GM23338 (cell line): ENCODE measurements at regions not wholly inside any gene's neighbourhood (a gene's known extent, or its start where the extent isn't known, plus 50 kb on each side); places are given as distances from the start of the nearest gene placed in this dataset.

Experiments
- ATAC-seq: fragments of 200-7000 bp; cut with Tn5 transposase; 3 replicates; pipeline ENCODE4 v1.9.1; 2020
- DNase-seq: peaks from one replicate; pipeline ENCODE4 v3.0.0-alpha.2; 2015; ENCODE audit warnings: low spot score
- H2AFZ ChIP-seq: fragments of 200-600 bp; sonication (generic); 2 replicates; pipeline ENCODE4 v1.8.0; 2016; ENCODE audit warnings: antibody characterized with exemption, mild to moderate bottlenecking, moderate library complexity
- H3F3A ChIP-seq: fragments of 200-600 bp; sonication (generic); replicated peaks from 2 replicates; pipeline ENCODE4 v1.8.0; 2017; ENCODE audit warnings: antibody characterized with exemption, mixed run types, low read depth
- H3K27ac ChIP-seq: fragments of 200-600 bp; sonication (generic); 2 replicates; pipeline ENCODE4 v1.6.1; 2016; ENCODE audit warnings: low read depth
- H3K27me3 ChIP-seq: fragments of 200-600 bp; sonication (generic); 2 replicates; pipeline ENCODE4 v1.8.0; 2016; ENCODE audit warnings: mild to moderate bottlenecking, mixed run types, moderate library complexity; ENCODE audit not compliant: insufficient read depth
- H3K36me3 ChIP-seq: fragments of 200-600 bp; sonication (generic); 2 replicates; pipeline ENCODE4 v1.8.0; 2016; ENCODE audit warnings: mild to moderate bottlenecking; ENCODE audit not compliant: insufficient read depth
- H3K4me1 ChIP-seq: fragments of 200-600 bp; sonication (generic); 2 replicates; pipeline ENCODE4 v1.8.0; 2016; ENCODE audit warnings: mild to moderate bottlenecking, moderate library complexity; ENCODE audit not compliant: insufficient read depth
- H3K4me2 ChIP-seq: fragments of 200-600 bp; sonication (generic); 2 replicates; pipeline ENCODE4 v1.7.1; 2017; ENCODE audit warnings: mixed run types
- H3K4me3 ChIP-seq: fragments of 200-600 bp; sonication (generic); 2 replicates; pipeline ENCODE4 v1.6.1; 2016; ENCODE audit warnings: mixed run types
- H3K79me2 ChIP-seq: fragments of 200-600 bp; sonication (generic); replicated peaks from 2 replicates; pipeline ENCODE4 v1.8.0; 2017; ENCODE audit warnings: mild to moderate bottlenecking; ENCODE audit not compliant: insufficient read depth
- H3K9me2 ChIP-seq: fragments of 200-600 bp; sonication (generic); 2 replicates; pipeline ENCODE4 v1.8.0; 2017; ENCODE audit not compliant: insufficient read depth
- H4K20me1 ChIP-seq: fragments of 200-600 bp; sonication (generic); replicated peaks from 2 replicates; pipeline ENCODE4 v1.8.0; 2017; ENCODE audit warnings: mild to moderate bottlenecking; ENCODE audit not compliant: insufficient read depth
- H3K27ac Mint-ChIP-seq: 2 replicates; pipeline ENCODE4 v1.8.0; 2020; ENCODE audit warnings: inconsistent platforms, mild to moderate bottlenecking, moderate library complexity, mixed read lengths
- H3K27me3 Mint-ChIP-seq: 3 replicates; pipeline ENCODE4 v1.8.0; 2022; ENCODE audit warnings: low read depth, mild to moderate bottlenecking, moderate library complexity, mixed read lengths, inconsistent platforms; ENCODE audit not compliant: insufficient read depth, poor library complexity
- H3K36me3 Mint-ChIP-seq: 3 replicates; pipeline ENCODE4 v1.8.0; 2021; ENCODE audit warnings: low read depth, mild to moderate bottlenecking, inconsistent platforms, moderate library complexity, mixed read lengths
- H3K4me1 Mint-ChIP-seq: 3 replicates; pipeline ENCODE4 v1.8.0; 2020; ENCODE audit warnings: mild to moderate bottlenecking, inconsistent platforms, mixed read lengths
- H3K4me3 Mint-ChIP-seq: 3 replicates; pipeline ENCODE4 v1.8.0; 2021; ENCODE audit warnings: moderate library complexity, mild to moderate bottlenecking, inconsistent platforms, mixed read lengths
- H3K9me3 Mint-ChIP-seq: 3 replicates; pipeline ENCODE4 v1.8.0; 2020; ENCODE audit warnings: moderate library complexity, mild to moderate bottlenecking, inconsistent platforms, mixed read lengths
- CREB1 ChIP-seq: fragments of 250-450 bp; sonication (Bioruptor Pico); IDR thresholded peaks from 2 replicates; pipeline ENCODE4 v1.5.0; 2020; ENCODE audit warnings: low read depth, mild to moderate bottlenecking, moderate library complexity
- TF ChIP-seq, protein P1 (sequence below): fragments of 250-450 bp; sonication (Bioruptor Pico); IDR thresholded peaks from 2 replicates; pipeline ENCODE4 v1.5.0; 2020; ENCODE audit warnings: mild to moderate bottlenecking, moderate library complexity
- TF ChIP-seq, protein P2 (sequence below): IDR thresholded peaks from 2 replicates; pipeline ENCODE4 v1.6.1; 2016; ENCODE audit warnings: antibody characterized with exemption

- TF ChIP-seq, protein P1, sequence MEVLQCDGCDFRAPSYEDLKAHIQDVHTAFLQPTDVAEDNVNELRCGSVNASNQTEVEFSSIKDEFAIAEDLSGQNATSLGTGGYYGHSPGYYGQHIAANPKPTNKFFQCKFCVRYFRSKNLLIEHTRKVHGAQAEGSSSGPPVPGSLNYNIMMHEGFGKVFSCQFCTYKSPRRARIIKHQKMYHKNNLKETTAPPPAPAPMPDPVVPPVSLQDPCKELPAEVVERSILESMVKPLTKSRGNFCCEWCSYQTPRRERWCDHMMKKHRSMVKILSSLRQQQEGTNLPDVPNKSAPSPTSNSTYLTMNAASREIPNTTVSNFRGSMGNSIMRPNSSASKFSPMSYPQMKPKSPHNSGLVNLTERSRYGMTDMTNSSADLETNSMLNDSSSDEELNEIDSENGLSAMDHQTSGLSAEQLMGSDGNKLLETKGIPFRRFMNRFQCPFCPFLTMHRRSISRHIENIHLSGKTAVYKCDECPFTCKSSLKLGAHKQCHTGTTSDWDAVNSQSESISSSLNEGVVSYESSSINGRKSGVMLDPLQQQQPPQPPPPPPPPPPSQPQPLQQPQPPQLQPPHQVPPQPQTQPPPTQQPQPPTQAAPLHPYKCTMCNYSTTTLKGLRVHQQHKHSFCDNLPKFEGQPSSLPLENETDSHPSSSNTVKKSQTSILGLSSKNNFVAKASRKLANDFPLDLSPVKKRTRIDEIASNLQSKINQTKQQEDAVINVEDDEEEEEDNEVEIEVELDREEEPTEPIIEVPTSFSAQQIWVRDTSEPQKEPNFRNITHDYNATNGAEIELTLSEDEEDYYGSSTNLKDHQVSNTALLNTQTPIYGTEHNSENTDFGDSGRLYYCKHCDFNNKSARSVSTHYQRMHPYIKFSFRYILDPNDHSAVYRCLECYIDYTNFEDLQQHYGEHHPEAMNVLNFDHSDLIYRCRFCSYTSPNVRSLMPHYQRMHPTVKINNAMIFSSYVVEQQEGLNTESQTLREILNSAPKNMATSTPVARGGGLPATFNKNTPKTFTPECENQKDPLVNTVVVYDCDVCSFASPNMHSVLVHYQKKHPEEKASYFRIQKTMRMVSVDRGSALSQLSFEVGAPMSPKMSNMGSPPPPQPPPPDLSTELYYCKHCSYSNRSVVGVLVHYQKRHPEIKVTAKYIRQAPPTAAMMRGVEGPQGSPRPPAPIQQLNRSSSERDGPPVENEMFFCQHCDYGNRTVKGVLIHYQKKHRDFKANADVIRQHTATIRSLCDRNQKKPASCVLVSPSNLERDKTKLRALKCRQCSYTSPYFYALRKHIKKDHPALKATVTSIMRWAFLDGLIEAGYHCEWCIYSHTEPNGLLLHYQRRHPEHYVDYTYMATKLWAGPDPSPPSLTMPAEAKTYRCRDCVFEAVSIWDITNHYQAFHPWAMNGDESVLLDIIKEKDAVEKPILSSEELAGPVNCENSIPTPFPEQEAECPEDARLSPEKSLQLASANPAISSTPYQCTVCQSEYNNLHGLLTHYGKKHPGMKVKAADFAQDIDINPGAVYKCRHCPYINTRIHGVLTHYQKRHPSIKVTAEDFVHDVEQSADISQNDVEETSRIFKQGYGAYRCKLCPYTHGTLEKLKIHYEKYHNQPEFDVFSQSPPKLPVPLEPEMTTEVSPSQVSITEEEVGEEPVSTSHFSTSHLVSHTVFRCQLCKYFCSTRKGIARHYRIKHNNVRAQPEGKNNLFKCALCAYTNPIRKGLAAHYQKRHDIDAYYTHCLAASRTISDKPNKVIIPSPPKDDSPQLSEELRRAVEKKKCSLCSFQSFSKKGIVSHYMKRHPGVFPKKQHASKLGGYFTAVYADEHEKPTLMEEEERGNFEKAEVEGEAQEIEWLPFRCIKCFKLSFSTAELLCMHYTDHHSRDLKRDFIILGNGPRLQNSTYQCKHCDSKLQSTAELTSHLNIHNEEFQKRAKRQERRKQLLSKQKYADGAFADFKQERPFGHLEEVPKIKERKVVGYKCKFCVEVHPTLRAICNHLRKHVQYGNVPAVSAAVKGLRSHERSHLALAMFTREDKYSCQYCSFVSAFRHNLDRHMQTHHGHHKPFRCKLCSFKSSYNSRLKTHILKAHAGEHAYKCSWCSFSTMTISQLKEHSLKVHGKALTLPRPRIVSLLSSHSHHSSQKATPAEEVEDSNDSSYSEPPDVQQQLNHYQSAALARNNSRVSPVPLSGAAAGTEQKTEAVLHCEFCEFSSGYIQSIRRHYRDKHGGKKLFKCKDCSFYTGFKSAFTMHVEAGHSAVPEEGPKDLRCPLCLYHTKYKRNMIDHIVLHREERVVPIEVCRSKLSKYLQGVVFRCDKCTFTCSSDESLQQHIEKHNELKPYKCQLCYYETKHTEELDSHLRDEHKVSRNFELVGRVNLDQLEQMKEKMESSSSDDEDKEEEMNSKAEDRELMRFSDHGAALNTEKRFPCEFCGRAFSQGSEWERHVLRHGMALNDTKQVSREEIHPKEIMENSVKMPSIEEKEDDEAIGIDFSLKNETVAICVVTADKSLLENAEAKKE (CRISPR knock-in tag), result no peak
- no peak for TF ChIP-seq CREB1 (CRISPR knock-in tag)
These were observed 51.7 kb upstream of the RTL6 start (continued) for GRCh38 chr22:44549701-44550100.

- DNase-seq (no peak), ATAC-seq (no peak)
- H3K4me2 ChIP-seq, result no peak overlapping the region
- H3K36me3 ChIP-seq, result no peaks in the 10 kb centered on the region
- Mint-ChIP-seq H3K27ac (no peak overlapping the region), H3K9me3 (no peaks in the 10 kb centered on the region), H3K36me3 (no peaks in the 10 kb centered on the region), H3K4me1 (peaks cover 7% of the 10 kb centered on the region), H3K4me3 (no peak overlapping the region), H3K27me3 (peaks cover 5% of the 10 kb centered on the region)
- no peaks in the 10 kb centered on the region for H3K9me2 ChIP-seq
- TF ChIP-seq, protein P2, sequence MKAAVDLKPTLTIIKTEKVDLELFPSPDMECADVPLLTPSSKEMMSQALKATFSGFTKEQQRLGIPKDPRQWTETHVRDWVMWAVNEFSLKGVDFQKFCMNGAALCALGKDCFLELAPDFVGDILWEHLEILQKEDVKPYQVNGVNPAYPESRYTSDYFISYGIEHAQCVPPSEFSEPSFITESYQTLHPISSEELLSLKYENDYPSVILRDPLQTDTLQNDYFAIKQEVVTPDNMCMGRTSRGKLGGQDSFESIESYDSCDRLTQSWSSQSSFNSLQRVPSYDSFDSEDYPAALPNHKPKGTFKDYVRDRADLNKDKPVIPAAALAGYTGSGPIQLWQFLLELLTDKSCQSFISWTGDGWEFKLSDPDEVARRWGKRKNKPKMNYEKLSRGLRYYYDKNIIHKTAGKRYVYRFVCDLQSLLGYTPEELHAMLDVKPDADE, result no peak
- TF ChIP-seq CREB1 (CRISPR knock-in tag), result no peak
- no peaks in the 10 kb centered on the region for H3K79me2 ChIP-seq
- H3K27ac ChIP-seq, result no peak overlapping the region
- H3K4me3 ChIP-seq, result no peak overlapping the region
- H3F3A ChIP-seq, result no peaks in the 10 kb centered on the region
- no peaks in the 10 kb centered on the region for H4K20me1 ChIP-seq
- H3K4me1 ChIP-seq, result no peaks in the 10 kb centered on the region
- H2AFZ ChIP-seq, result no peak overlapping the region
- no peaks in the 10 kb centered on the region for H3K27me3 ChIP-seq
These were observed 50.9 kb upstream of the RTL6 start for GRCh38 chr22:44548981-44549380.
